ENCODE measurements at regions not wholly inside any gene's neighbourhood (a gene's known extent, or its start where the extent isn't known, plus 50 kb on each side); places are given as distances from the start of the nearest gene placed in this dataset.
"Not testable (repeated sequence)": the region's sequence is repeated elsewhere in the genome, so short reads cannot be mapped to it uniquely, and the experiment has no call there.

- not testable (repeated sequence) for H3F3A ChIP-seq (replicated peaks; ENCODE audit: low read depth); H3K79me2 ChIP-seq (replicated peaks; ENCODE audit: insufficient read depth); H3K9me2 ChIP-seq (ENCODE audit: insufficient read depth); ATAC-seq; H3K4me1 Mint-ChIP-seq; H3K27me3 ChIP-seq (ENCODE audit: insufficient read depth); H2AFZ ChIP-seq; H3K4me3 Mint-ChIP-seq; H3K4me3 ChIP-seq; H4K20me1 ChIP-seq (replicated peaks; ENCODE audit: insufficient read depth); DNase-seq (ENCODE audit: low spot score); H3K4me1 ChIP-seq (ENCODE audit: insufficient read depth); H3K27ac ChIP-seq (ENCODE audit: low read depth); H3K4me2 ChIP-seq; H3K27ac Mint-ChIP-seq; H3K36me3 ChIP-seq (ENCODE audit: insufficient read depth)
- H3K27me3 Mint-ChIP-seq (ENCODE audit: insufficient read depth, low read depth, poor library complexity) = peaks cover 13% of the 10 kb centered on the region
- peaks cover 37% of the 10 kb centered on the region for H3K36me3 Mint-ChIP-seq (ENCODE audit: low read depth)
- peaks cover 78% of the 10 kb centered on the region for H3K9me3 Mint-ChIP-seq
These were observed 101.2 kb upstream of the FOXD4L5 start for GRCh38 chr9:65386191-65386590.

GRCh38 chr9:65385655-65386024, 100.6 kb upstream of the FOXD4L5 start:
- not testable (repeated sequence) for H3K27ac ChIP-seq (ENCODE audit: low read depth); H3K27me3 ChIP-seq (ENCODE audit: insufficient read depth); H3K36me3 ChIP-seq (ENCODE audit: insufficient read depth); DNase-seq (ENCODE audit: low spot score); H3K4me1 Mint-ChIP-seq; ATAC-seq; H3K4me2 ChIP-seq; H3K9me2 ChIP-seq (ENCODE audit: insufficient read depth); H3K4me3 Mint-ChIP-seq; H3K27me3 Mint-ChIP-seq (ENCODE audit: insufficient read depth, low read depth, poor library complexity); H2AFZ ChIP-seq; H3F3A ChIP-seq (replicated peaks; ENCODE audit: low read depth); H3K27ac Mint-ChIP-seq; H3K4me3 ChIP-seq; H3K79me2 ChIP-seq (replicated peaks; ENCODE audit: insufficient read depth); H4K20me1 ChIP-seq (replicated peaks; ENCODE audit: insufficient read depth); H3K4me1 ChIP-seq (ENCODE audit: insufficient read depth)
- Mint-ChIP-seq H3K36me3 (ENCODE audit: low read depth) (peaks cover 32% of the 10 kb centered on the region), H3K9me3 (peaks cover 77% of the 10 kb centered on the region)

- not testable (repeated sequence) for H3K4me1 ChIP-seq (ENCODE audit: insufficient read depth); H3K4me3 ChIP-seq; H3F3A ChIP-seq (replicated peaks; ENCODE audit: low read depth); H3K79me2 ChIP-seq (replicated peaks; ENCODE audit: insufficient read depth); H3K36me3 ChIP-seq (ENCODE audit: insufficient read depth); H3K4me2 ChIP-seq; H3K27ac ChIP-seq (ENCODE audit: low read depth); H4K20me1 ChIP-seq (replicated peaks; ENCODE audit: insufficient read depth); DNase-seq (ENCODE audit: low spot score); H3K9me2 ChIP-seq (ENCODE audit: insufficient read depth); H3K27ac Mint-ChIP-seq; H3K4me3 Mint-ChIP-seq; H3K4me1 Mint-ChIP-seq; H3K27me3 ChIP-seq (ENCODE audit: insufficient read depth); ATAC-seq; H2AFZ ChIP-seq; H3K27me3 Mint-ChIP-seq (ENCODE audit: insufficient read depth, low read depth, poor library complexity)
- H3K36me3 Mint-ChIP-seq (ENCODE audit: low read depth) = peaks cover 27% of the 10 kb centered on the region
- H3K9me3 Mint-ChIP-seq = peaks cover 71% of the 10 kb centered on the region
These were observed 100.0 kb upstream of the FOXD4L5 start for GRCh38 chr9:65384759-65385654.

GRCh38 chr9:65384066-65384465, 99.1 kb upstream of the FOXD4L5 start:
- not testable (repeated sequence) for H3K4me1 ChIP-seq (ENCODE audit: insufficient read depth); H4K20me1 ChIP-seq (replicated peaks; ENCODE audit: insufficient read depth); H3K4me2 ChIP-seq; H3K36me3 ChIP-seq (ENCODE audit: insufficient read depth); H2AFZ ChIP-seq; H3F3A ChIP-seq (replicated peaks; ENCODE audit: low read depth); H3K27ac Mint-ChIP-seq; H3K4me1 Mint-ChIP-seq; ATAC-seq; H3K9me2 ChIP-seq (ENCODE audit: insufficient read depth); H3K79me2 ChIP-seq (replicated peaks; ENCODE audit: insufficient read depth); H3K4me3 Mint-ChIP-seq; DNase-seq (ENCODE audit: low spot score); H3K27ac ChIP-seq (ENCODE audit: low read depth); H3K27me3 Mint-ChIP-seq (ENCODE audit: insufficient read depth, low read depth, poor library complexity); H3K4me3 ChIP-seq; H3K27me3 ChIP-seq (ENCODE audit: insufficient read depth)
- Mint-ChIP-seq H3K9me3 (peaks cover 62% of the 10 kb centered on the region), H3K36me3 (ENCODE audit: low read depth) (peaks cover 23% of the 10 kb centered on the region)

GRCh38 chr9:65383646-65384045, 98.6 kb upstream of the FOXD4L5 start:
- DNase-seq (ENCODE audit: low spot score); H3K4me2 ChIP-seq; H3K9me2 ChIP-seq (ENCODE audit: insufficient read depth); H3K27ac ChIP-seq (ENCODE audit: low read depth); H3K27me3 ChIP-seq (ENCODE audit: insufficient read depth); H4K20me1 ChIP-seq (replicated peaks; ENCODE audit: insufficient read depth); H3K27me3 Mint-ChIP-seq (ENCODE audit: insufficient read depth, low read depth, poor library complexity); H3K4me1 Mint-ChIP-seq; H3K27ac Mint-ChIP-seq; H3K36me3 ChIP-seq (ENCODE audit: insufficient read depth); H3K4me3 Mint-ChIP-seq; H2AFZ ChIP-seq; H3K4me1 ChIP-seq (ENCODE audit: insufficient read depth); ATAC-seq; H3K79me2 ChIP-seq (replicated peaks; ENCODE audit: insufficient read depth); H3K4me3 ChIP-seq; H3F3A ChIP-seq (replicated peaks; ENCODE audit: low read depth): not testable (repeated sequence)
- Mint-ChIP-seq H3K36me3 (ENCODE audit: low read depth) (peaks cover 23% of the 10 kb centered on the region), H3K9me3 (peaks cover 58% of the 10 kb centered on the region)

- not testable (repeated sequence) for H3K36me3 ChIP-seq (ENCODE audit: insufficient read depth); H3K27ac Mint-ChIP-seq; H2AFZ ChIP-seq; ATAC-seq; DNase-seq (ENCODE audit: low spot score); H3F3A ChIP-seq (replicated peaks; ENCODE audit: low read depth); H3K4me2 ChIP-seq; H3K4me1 ChIP-seq (ENCODE audit: insufficient read depth); H3K9me2 ChIP-seq (ENCODE audit: insufficient read depth); H3K4me1 Mint-ChIP-seq; H3K27me3 Mint-ChIP-seq (ENCODE audit: insufficient read depth, low read depth, poor library complexity); H3K79me2 ChIP-seq (replicated peaks; ENCODE audit: insufficient read depth); H3K4me3 ChIP-seq; H4K20me1 ChIP-seq (replicated peaks; ENCODE audit: insufficient read depth); H3K4me3 Mint-ChIP-seq; H3K27ac ChIP-seq (ENCODE audit: low read depth); H3K27me3 ChIP-seq (ENCODE audit: insufficient read depth)
- peaks cover 23% of the 10 kb centered on the region for H3K36me3 Mint-ChIP-seq (ENCODE audit: low read depth)
- peaks cover 50% of the 10 kb centered on the region for H3K9me3 Mint-ChIP-seq
These were observed 97.8 kb upstream of the FOXD4L5 start for GRCh38 chr9:65382701-65383318.

Data from GM23338 (cell line).